HepG2 (cell line): ENCODE measurements at regions not wholly inside any gene's neighbourhood (a gene's known extent, or its start where the extent isn't known, plus 50 kb on each side); places are given as distances from the start of the nearest gene placed in this dataset.
A peak's percentile ranks its signal among the peaks of the same experiment; 100 is the strongest.

Source experiments
- BATF2 ChIP-seq: sonication (generic); formaldehyde crosslinking; IDR thresholded peaks from 2 replicates; pipeline ENCODE4 v1.8.0; 2022; ENCODE audit warnings: mild to moderate bottlenecking, missing genetic modification reagents, moderate library complexity
- EHMT2 ChIP-seq: fragments of 200-600 bp; sonication (generic); IDR thresholded peaks from 2 replicates; pipeline ENCODE4 v1.7.0; 2017; ENCODE audit warnings: antibody characterized with exemption, low read depth, low read length, borderline replicate concordance
- ELF4 ChIP-seq: sonication (generic); formaldehyde crosslinking; IDR thresholded peaks from 2 replicates; pipeline ENCODE4 v1.5.0; 2020; ENCODE audit warnings: missing genetic modification reagents, mild to moderate bottlenecking, moderate library complexity, borderline replicate concordance
- FOSL2 ChIP-seq: sonication (generic); formaldehyde crosslinking; IDR thresholded peaks from 2 replicates; pipeline ENCODE4 v1.4.0; 2020; ENCODE audit warnings: missing genetic modification reagents
- GLMP ChIP-seq: sonication (generic); formaldehyde crosslinking; IDR thresholded peaks from 2 replicates; pipeline ENCODE4 v1.9.0; 2021; ENCODE audit warnings: missing genetic modification reagents, mild to moderate bottlenecking, borderline replicate concordance
- HDAC1 ChIP-seq: sonication (generic); formaldehyde crosslinking; IDR thresholded peaks from 2 replicates; pipeline ENCODE4 v1.5.1; 2020; ENCODE audit warnings: mild to moderate bottlenecking, missing genetic modification reagents
- ISL2 ChIP-seq: sonication (generic); formaldehyde crosslinking; IDR thresholded peaks from 2 replicates; pipeline ENCODE4 v1.5.0; 2020; ENCODE audit warnings: missing genetic modification reagents
- POGZ ChIP-seq: sonication (generic); formaldehyde crosslinking; IDR thresholded peaks from 2 replicates; pipeline ENCODE4 v1.4.0; 2020; ENCODE audit warnings: mild to moderate bottlenecking, missing genetic modification reagents
- TARDBP ChIP-seq: sonication (generic); formaldehyde crosslinking; IDR thresholded peaks from 2 replicates; pipeline ENCODE4 v1.8.0; 2022; ENCODE audit warnings: mild to moderate bottlenecking, missing genetic modification reagents
- WIZ ChIP-seq: sonication (generic); formaldehyde crosslinking; IDR thresholded peaks from 2 replicates; pipeline ENCODE4 v1.5.1; 2020; ENCODE audit warnings: mild to moderate bottlenecking, missing genetic modification reagents
- ZC3H13 ChIP-seq: sonication (generic); formaldehyde crosslinking; IDR thresholded peaks from 2 replicates; pipeline ENCODE4 v1.8.1; 2023; ENCODE audit warnings: mild to moderate bottlenecking, missing genetic modification reagents, moderate library complexity
- ZNF335 ChIP-seq: sonication (generic); formaldehyde crosslinking; IDR thresholded peaks from 2 replicates; pipeline ENCODE4 v1.4.0; 2020; ENCODE audit warnings: missing genetic modification reagents
- ZNF878 ChIP-seq: sonication (generic); formaldehyde crosslinking; IDR thresholded peaks from 2 replicates; pipeline ENCODE4 v1.8.1; 2023; ENCODE audit warnings: mild to moderate bottlenecking, missing genetic modification reagents, moderate library complexity
- ZSCAN22 ChIP-seq: sonication (generic); formaldehyde crosslinking; IDR thresholded peaks from 2 replicates; pipeline ENCODE4 v1.4.0; 2020; ENCODE audit warnings: mild to moderate bottlenecking, missing genetic modification reagents
- ZSCAN25 ChIP-seq: sonication (generic); formaldehyde crosslinking; IDR thresholded peaks from 2 replicates; pipeline ENCODE4 v1.8.0; 2022; ENCODE audit warnings: mild to moderate bottlenecking, missing genetic modification reagents
- TF ChIP-seq, protein P1 (sequence below): sonication (generic); formaldehyde crosslinking; IDR thresholded peaks from 2 replicates; pipeline ENCODE4 v1.4.0; 2020; ENCODE audit warnings: mild to moderate bottlenecking, missing genetic modification reagents
- TF ChIP-seq, protein P2 (sequence below), 2 experiments: fragments of 450-650 bp in 1 of 2; sonication (generic) in 1 of 2; formaldehyde crosslinking in 1 of 2; IDR thresholded peaks; 2 replicates each; pipeline versions ENCODE4 v1.6.1 to v1.8.0; 2016 to 2022; ENCODE audit warnings: antibody characterized with exemption in 1 of 2, mild to moderate bottlenecking in 1 of 2, missing genetic modification reagents in 1 of 2

- TF ChIP-seq, protein P1, sequence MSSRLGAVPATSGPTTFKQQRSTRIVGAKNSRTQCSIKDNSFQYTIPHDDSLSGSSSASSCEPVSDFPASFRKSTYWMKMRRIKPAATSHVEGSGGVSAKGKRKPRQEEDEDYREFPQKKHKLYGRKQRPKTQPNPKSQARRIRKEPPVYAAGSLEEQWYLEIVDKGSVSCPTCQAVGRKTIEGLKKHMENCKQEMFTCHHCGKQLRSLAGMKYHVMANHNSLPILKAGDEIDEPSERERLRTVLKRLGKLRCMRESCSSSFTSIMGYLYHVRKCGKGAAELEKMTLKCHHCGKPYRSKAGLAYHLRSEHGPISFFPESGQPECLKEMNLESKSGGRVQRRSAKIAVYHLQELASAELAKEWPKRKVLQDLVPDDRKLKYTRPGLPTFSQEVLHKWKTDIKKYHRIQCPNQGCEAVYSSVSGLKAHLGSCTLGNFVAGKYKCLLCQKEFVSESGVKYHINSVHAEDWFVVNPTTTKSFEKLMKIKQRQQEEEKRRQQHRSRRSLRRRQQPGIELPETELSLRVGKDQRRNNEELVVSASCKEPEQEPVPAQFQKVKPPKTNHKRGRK (CRISPR knock-in tag): no peak
- no peak for TF ChIP-seq ZC3H13 (CRISPR knock-in tag)
- no peak for TF ChIP-seq POGZ (CRISPR knock-in tag)
- TF ChIP-seq GLMP (CRISPR knock-in tag): no peak
- TF ChIP-seq ISL2: peak; percentile 82
- TF ChIP-seq FOSL2: peak; percentile 81
- no peak for TF ChIP-seq HDAC1 (CRISPR knock-in tag)
- TF ChIP-seq ZNF878 (CRISPR knock-in tag): no peak
- no peak for TF ChIP-seq ZSCAN22 (CRISPR knock-in tag)
- TF ChIP-seq ZNF335 (CRISPR knock-in tag): no peak
- no peak for TF ChIP-seq ZSCAN25
- no peak for TF ChIP-seq ELF4 (CRISPR knock-in tag)
- TF ChIP-seq EHMT2: no peak
- no peak for TF ChIP-seq BATF2
- no peak for TF ChIP-seq WIZ
- no peak for TF ChIP-seq TARDBP
- TF ChIP-seq, protein P2, sequence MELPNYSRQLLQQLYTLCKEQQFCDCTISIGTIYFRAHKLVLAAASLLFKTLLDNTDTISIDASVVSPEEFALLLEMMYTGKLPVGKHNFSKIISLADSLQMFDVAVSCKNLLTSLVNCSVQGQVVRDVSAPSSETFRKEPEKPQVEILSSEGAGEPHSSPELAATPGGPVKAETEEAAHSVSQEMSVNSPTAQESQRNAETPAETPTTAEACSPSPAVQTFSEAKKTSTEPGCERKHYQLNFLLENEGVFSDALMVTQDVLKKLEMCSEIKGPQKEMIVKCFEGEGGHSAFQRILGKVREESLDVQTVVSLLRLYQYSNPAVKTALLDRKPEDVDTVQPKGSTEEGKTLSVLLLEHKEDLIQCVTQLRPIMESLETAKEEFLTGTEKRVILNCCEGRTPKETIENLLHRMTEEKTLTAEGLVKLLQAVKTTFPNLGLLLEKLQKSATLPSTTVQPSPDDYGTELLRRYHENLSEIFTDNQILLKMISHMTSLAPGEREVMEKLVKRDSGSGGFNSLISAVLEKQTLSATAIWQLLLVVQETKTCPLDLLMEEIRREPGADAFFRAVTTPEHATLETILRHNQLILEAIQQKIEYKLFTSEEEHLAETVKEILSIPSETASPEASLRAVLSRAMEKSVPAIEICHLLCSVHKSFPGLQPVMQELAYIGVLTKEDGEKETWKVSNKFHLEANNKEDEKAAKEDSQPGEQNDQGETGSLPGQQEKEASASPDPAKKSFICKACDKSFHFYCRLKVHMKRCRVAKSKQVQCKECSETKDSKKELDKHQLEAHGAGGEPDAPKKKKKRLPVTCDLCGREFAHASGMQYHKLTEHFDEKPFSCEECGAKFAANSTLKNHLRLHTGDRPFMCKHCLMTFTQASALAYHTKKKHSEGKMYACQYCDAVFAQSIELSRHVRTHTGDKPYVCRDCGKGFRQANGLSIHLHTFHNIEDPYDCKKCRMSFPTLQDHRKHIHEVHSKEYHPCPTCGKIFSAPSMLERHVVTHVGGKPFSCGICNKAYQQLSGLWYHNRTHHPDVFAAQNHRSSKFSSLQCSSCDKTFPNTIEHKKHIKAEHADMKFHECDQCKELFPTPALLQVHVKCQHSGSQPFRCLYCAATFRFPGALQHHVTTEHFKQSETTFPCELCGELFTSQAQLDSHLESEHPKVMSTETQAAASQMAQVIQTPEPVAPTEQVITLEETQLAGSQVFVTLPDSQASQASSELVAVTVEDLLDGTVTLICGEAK (IDR thresholded peaks at IDR 0.05): no peak
- TF ChIP-seq, protein P2 (CRISPR knock-in tag; IDR thresholded peaks at IDR 0.05): no peak
Measured at GRCh38 chrX:109872021-109872732, 130.7 kb upstream of the TMEM164 start (continued).
